Left lung (tissue), 4 donors: ENCODE measurements at regions not wholly inside any gene's neighbourhood (a gene's known extent, or its start where the extent isn't known, plus 50 kb on each side); places are given as distances from the start of the nearest gene placed in this dataset.

Experiments used
- ATAC-seq: fragments of 200-7000 bp; cut with Tn5 transposase; one replicate; pipeline ENCODE4 v1.9.1; 2020; ENCODE audit warnings: moderate library complexity
- DNase-seq, 4 donors: peaks; one replicate each; pipeline ENCODE4 v3.0.0-alpha.2; 2013 to 2020
- H3K27ac ChIP-seq, 2 donors: fragments of 200-600 bp; sonication (generic) in 1 of 2; one replicate each; pipeline versions ENCODE4 v1.5.0 to v1.8.0; 2020 to 2021
- H3K27me3 ChIP-seq, 2 donors: fragments of 200-600 bp; sonication (generic) in 1 of 2; one replicate each; pipeline versions ENCODE4 v1.5.0 to v1.8.0; 2020 to 2021
- H3K36me3 ChIP-seq, 2 donors: fragments of 200-600 bp; sonication (generic) in 1 of 2; one replicate each; pipeline versions ENCODE4 v1.5.0 to v1.8.0; 2020 to 2021
- H3K4me1 ChIP-seq, 2 donors: fragments of 200-600 bp; one replicate each; pipeline ENCODE4 v1.8.0; 2021
- H3K4me3 ChIP-seq, 2 donors: fragments of 200-600 bp; sonication (generic) in 1 of 2; one replicate each; pipeline versions ENCODE4 v1.5.0 to v1.8.0; 2020 to 2021; ENCODE audit warnings: mild to moderate bottlenecking in 1 of 2
- H3K9me3 ChIP-seq, 2 donors: fragments of 200-600 bp; sonication (generic) in 1 of 2; one replicate each; pipeline versions ENCODE4 v1.5.0 to v1.8.0; 2020 to 2021
- intact Hi-C, 2 donors: fragments of 100-400 bp; cut with DNase I; formaldehyde crosslinking; loops; one replicate each; pipeline versions ENCODE4 v1.11.2 to v1.14.2; 2022
- TF ChIP-seq, protein P1 (sequence below), 2 donors: fragments of 200-600 bp; sonication (generic) in 1 of 2; IDR thresholded peaks; one replicate each; pipeline versions ENCODE4 v1.5.0 to v1.8.0; 2021; ENCODE audit warnings: antibody characterized with exemption in 2 of 2
- donor health status: DM: no; HTN: yes; CAD: no.
- donor health status: DM: no; HTN: no; CAD: no.

- TF ChIP-seq, protein P1, sequence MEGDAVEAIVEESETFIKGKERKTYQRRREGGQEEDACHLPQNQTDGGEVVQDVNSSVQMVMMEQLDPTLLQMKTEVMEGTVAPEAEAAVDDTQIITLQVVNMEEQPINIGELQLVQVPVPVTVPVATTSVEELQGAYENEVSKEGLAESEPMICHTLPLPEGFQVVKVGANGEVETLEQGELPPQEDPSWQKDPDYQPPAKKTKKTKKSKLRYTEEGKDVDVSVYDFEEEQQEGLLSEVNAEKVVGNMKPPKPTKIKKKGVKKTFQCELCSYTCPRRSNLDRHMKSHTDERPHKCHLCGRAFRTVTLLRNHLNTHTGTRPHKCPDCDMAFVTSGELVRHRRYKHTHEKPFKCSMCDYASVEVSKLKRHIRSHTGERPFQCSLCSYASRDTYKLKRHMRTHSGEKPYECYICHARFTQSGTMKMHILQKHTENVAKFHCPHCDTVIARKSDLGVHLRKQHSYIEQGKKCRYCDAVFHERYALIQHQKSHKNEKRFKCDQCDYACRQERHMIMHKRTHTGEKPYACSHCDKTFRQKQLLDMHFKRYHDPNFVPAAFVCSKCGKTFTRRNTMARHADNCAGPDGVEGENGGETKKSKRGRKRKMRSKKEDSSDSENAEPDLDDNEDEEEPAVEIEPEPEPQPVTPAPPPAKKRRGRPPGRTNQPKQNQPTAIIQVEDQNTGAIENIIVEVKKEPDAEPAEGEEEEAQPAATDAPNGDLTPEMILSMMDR (IDR thresholded peaks at IDR 0.05) = no peak
- Histone ChIP-seq H3K27me3 (no peaks in the 10 kb centered on the region), H3K27ac (no peak overlapping the region), H3K9me3 (peaks cover 0 to 3% of the 10 kb centered on the region in 2 donors), H3K4me3 (no peak overlapping the region), H3K36me3 (no peaks in the 10 kb centered on the region), H3K4me1 (no peaks in the 10 kb centered on the region)
- intact Hi-C loops = no loop called here
- DNase-seq (no peak), ATAC-seq (no peak)
Observed at GRCh38 chr5:12245429-12245828, 341.2 kb upstream of the CTNND2 start.

DNA sequence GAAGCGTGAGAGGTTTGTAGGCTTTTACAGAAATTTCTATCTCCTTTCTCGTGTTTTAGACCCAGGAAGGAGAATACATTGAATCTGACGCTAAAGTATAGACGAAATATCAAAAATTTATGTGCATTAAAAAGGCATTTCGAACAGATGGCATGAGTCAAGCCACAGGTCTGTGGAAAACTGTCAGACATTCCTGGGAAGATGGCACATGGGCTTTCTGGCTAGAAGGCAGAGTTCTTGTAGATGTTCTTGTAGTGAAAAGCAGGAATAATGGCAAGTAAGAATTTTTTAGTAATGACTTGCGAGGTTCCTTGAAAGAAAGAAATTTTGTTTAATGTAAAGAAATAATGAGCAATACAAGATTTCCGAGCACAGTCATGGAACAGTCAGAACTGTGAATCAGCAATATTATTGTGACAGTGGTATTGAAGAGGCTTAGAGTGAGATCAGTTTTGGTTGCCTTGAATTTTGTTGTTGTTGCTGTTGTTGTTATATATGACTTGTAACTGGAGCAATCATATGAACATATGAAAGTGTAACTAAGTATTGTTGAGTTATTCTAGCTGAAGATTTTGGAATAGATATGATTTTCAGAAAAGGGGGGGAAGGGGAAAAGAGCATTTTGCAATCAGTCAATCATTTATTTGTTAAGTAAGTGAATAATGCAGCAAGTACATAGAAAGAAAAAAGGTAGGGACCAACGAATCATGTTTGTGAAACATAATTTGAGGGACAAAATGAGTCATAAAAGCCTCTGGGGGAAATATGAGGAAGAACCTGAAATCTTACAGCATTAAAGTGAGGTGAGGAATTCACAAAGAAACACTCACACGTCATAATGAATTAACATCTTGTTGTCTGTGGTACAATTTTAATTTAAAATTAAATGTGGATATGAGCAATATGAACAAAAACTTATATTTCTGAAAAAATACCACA lies 339.0 kb upstream of the CTNND2 start:
- TF ChIP-seq, protein P1 (IDR thresholded peaks at IDR 0.05) = no peak
- H3K9me3 ChIP-seq = peaks cover 0 to 4% of the 10 kb centered on the region in 2 donors
- no peak for ATAC-seq
- H3K27ac ChIP-seq = no peak overlapping the region
- no peaks in the 10 kb centered on the region for H3K4me1 ChIP-seq
- intact Hi-C loops = no loop called here
- no peaks in the 10 kb centered on the region for H3K36me3 ChIP-seq
- H3K4me3 ChIP-seq = no peak overlapping the region
- no peak for DNase-seq
- H3K27me3 ChIP-seq = no peaks in the 10 kb centered on the region

- ATAC-seq = no peak
- no peak overlapping the region for H3K4me3 ChIP-seq
- TF ChIP-seq, protein P1 (IDR thresholded peaks at IDR 0.05) = no peak
- no peaks in the 10 kb centered on the region for H3K36me3 ChIP-seq
- intact Hi-C loops = no loop called here
- peaks cover 0 to 4% of the 10 kb centered on the region in 2 donors for H3K9me3 ChIP-seq
- DNase-seq = no peak
- H3K27ac ChIP-seq = no peak overlapping the region
- no peaks in the 10 kb centered on the region for H3K4me1 ChIP-seq
- H3K27me3 ChIP-seq = no peaks in the 10 kb centered on the region
Observed at GRCh38 chr5:12237837-12238575, 333.8 kb upstream of the CTNND2 start.

DNA sequence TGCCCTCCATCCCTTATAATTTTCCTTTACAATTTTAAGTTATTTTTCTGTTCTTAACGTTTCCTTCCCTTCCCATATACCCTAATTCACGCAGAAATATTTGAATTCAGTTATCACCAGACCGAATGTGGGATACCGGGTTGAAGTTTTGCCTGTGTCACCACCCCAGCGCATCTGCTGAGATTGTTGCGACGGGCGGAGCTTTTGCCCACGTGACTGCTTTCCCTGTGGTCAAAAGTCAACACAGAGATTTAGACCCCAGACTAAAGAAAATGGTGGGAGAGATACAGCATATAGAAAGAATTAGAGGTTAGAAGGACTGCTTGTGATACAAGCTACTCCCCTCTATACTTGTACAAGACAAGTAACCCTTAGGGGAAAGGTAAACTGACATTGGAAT lies 326.4 kb upstream of the CTNND2 start:
- no peaks in the 10 kb centered on the region for H3K27me3 ChIP-seq
- no peak for ATAC-seq

More for the DNA sequence above, 326.4 kb upstream of the CTNND2 start:
- intact Hi-C loops = no loop called here
- peak in 1 of 4 donors; percentile 28 for DNase-seq
- peaks cover 0 to 9% of the 10 kb centered on the region in 2 donors for H3K9me3 ChIP-seq
- H3K27ac ChIP-seq = no peak overlapping the region
- H3K4me3 ChIP-seq = no peak overlapping the region
- TF ChIP-seq, protein P1 (IDR thresholded peaks at IDR 0.05) = no peak
- H3K36me3 ChIP-seq = no peaks in the 10 kb centered on the region
- H3K4me1 ChIP-seq = no peaks in the 10 kb centered on the region
